Memory B cell (primary cell): ENCODE measurements at regions not wholly inside any gene's neighbourhood (a gene's known extent, or its start where the extent isn't known, plus 50 kb on each side); places are given as distances from the start of the nearest gene placed in this dataset.

ENCODE experiments used
- ATAC-seq: fragments of 150-1000 bp; cut with Tn5 transposase; 2 replicates; pipeline ENCODE4 v1.10.0; 2021; ENCODE audit warnings: low read depth, mild to moderate bottlenecking, moderate library complexity
- DNase-seq, 2 donors: peaks; one replicate each; pipeline ENCODE4 v3.0.0; 2022; ENCODE audit warnings: low spot score in 2 of 2
- H3K27ac Mint-ChIP-seq: one replicate; pipeline ENCODE4 v1.8.0; 2022; ENCODE audit warnings: mild to moderate bottlenecking, moderate library complexity, mixed read lengths
- H3K27me3 Mint-ChIP-seq: one replicate; pipeline ENCODE4 v1.8.0; 2022; ENCODE audit warnings: mixed read lengths
- H3K36me3 Mint-ChIP-seq: one replicate; pipeline ENCODE4 v1.8.0; 2022; ENCODE audit warnings: mild to moderate bottlenecking, mixed read lengths
- H3K4me1 Mint-ChIP-seq: one replicate; pipeline ENCODE4 v1.8.0; 2022; ENCODE audit warnings: mixed read lengths
- H3K4me3 Mint-ChIP-seq: one replicate; pipeline ENCODE4 v1.8.0; 2022; ENCODE audit warnings: mild to moderate bottlenecking, moderate library complexity, mixed read lengths
- H3K9me3 Mint-ChIP-seq: one replicate; pipeline ENCODE4 v1.8.0; 2022; ENCODE audit warnings: mixed read lengths

DNA sequence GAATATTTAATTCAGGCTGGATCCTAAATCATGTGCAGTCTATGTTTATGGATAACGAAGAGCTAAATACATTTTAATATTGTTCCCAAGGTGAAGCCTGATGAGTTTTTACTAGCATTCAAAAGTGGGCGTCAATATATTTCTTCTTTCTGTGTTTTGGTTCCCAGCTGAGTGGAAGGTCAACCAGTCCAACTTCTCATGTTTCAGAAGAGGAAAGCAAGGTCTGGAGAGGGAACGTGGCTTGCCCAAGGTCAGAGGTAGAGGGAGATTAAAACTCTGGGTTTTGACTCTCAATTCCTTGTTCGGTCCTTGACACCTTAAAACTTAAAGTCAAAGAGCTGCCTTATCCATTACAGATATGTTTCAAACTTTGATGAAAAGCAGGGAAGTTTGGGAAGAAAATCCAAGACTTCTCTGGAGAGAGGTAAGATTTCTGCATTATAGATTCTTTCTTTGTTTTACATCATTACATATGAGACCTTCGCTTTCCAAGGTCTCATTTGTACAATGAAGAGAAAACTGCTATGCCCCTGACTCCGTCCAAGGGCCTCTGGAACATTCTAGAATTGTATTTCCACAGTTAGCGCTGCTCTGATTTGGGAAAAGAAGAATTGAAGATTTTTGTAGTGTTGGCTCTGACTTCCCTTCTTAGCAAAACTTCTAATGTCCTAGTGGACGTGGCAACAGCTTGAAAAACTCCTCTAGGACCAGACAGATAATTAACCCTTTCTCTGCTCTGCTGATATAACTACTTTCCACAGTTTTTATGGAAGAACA lies 57.7 kb upstream of the HES1 start:
- Mint-ChIP-seq H3K36me3 (no peaks in the 10 kb centered on the region), H3K27ac (no peak overlapping the region), H3K27me3 (peaks cover 6% of the 10 kb centered on the region), H3K9me3 (no peaks in the 10 kb centered on the region), H3K4me3 (no peak overlapping the region), H3K4me1 (peaks cover 17% of the 10 kb centered on the region)
- ATAC-seq = no peak
- DNase-seq = no peak

DNA sequence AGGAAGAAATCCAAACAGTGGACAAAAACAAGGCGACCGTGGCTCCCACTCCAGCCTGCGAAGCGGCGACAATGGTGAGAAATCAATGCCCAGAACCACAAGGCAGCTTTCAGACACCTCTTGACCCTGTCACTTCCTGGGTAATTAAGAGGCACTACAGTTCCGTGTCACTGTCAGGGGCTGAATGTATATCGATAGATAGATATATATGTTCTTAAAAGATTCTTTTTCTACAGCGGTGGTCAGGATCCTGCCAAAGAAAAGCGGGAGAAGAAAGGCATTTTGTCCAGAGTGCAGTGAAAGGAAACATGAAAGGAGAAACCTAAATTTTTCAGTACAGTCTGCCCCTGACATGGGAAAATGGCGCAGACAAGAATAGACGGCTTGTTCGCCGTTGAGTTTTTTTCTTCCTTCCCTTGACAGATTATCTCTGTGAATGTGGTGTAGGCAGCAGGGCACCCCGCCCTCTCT lies 56.2 kb upstream of the HES1 start:
- Mint-ChIP-seq H3K4me3 (no peak overlapping the region), H3K27me3 (peaks cover 8% of the 10 kb centered on the region)
- DNase-seq = no peak

DNA sequence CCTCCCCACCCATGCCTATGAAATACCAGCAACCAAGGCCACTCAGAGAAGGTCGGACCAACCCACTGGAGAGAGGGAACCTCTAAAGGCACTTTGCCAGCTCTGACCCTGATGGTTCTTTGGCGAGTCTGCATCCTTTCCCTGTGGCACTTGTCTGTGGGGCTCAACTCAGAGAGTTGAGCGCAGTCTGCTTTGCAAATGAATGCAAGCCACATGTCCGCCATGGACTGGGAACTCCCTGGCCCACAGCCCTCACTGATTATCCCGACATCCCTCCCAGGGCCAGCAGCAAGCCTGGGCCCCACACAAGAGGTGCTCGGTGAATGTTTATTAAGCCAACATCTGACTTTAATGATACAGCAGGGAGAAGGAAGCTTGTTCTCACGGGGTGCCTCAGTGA lies 55.5 kb upstream of the HES1 start:
- ATAC-seq = no peak
- no peak for DNase-seq
- Mint-ChIP-seq H3K9me3 (no peaks in the 10 kb centered on the region), H3K4me1 (peaks cover 22% of the 10 kb centered on the region), H3K27ac (no peak overlapping the region), H3K36me3 (no peaks in the 10 kb centered on the region), H3K4me3 (no peak overlapping the region), H3K27me3 (peaks cover 8% of the 10 kb centered on the region)

More for the DNA sequence above, 56.2 kb upstream of the HES1 start:
- Mint-ChIP-seq H3K27ac (no peak overlapping the region), H3K4me1 (peaks cover 25% of the 10 kb centered on the region), H3K36me3 (no peaks in the 10 kb centered on the region), H3K9me3 (no peaks in the 10 kb centered on the region)
- ATAC-seq = no peak

DNA sequence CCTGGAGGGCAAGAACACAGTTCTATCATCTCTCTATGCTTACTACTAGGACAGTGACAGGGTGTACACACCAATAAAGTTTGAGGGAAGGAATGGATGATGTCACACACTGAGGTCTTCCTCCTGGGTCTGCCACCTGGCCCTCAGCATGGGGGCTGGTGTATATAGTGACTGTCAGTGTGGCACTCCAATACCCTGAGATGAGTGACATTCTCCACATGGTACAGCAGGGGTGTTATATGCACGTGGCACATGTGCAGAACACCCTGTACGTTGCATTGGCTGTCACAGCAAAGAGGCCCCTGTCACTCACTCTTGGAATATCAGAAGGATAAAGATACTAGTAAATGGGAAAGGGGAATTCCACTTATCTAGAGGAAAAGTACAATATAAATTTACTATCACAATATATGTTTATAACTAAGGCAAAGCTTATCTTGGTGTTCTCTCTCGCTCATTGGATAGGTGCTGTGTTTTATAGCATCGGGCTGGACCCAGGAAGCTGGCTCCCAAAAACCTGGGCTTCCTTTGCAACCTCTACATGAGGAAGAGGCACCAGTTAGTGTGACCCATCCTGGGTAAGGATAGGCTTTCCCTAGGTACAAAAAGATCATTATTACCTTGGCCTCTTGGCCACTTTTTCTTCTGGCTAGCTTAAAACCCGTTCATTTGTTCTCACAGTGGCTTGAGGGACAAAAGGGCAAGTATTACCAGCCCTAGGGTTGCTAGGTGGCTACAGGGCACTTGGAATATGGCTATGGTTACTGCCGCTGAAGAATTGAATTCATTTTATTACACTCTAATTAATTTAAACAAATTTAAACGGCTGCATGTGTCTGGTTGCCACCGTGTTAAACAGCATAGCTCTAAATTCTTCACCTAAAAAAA lies 54.8 kb upstream of the HES1 start:
- Mint-ChIP-seq H3K4me1 (peaks cover 22% of the 10 kb centered on the region), H3K4me3 (no peak overlapping the region), H3K9me3 (no peaks in the 10 kb centered on the region), H3K27me3 (peaks cover 8% of the 10 kb centered on the region), H3K27ac (no peak overlapping the region), H3K36me3 (no peaks in the 10 kb centered on the region)
- DNase-seq (no peak), ATAC-seq (no peak)

DNA sequence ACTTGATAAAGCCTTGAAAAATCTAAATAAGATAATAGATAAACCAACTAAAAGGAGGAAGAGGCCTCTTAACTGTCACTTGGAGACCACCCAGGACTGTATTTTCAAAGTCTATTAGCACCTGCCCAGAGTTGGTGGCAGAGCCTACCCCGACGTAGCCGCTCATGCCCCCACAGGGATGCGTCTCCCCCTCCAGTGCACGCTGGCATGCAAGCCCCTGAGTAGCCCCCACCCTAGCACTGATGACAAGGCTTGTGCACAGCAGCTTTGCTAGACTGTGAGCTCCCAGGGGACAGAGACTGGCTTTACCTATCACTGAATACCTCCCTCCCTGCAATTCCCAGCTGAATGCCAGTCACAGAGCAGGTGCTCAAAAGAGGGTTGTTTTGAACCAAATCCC lies 54.1 kb upstream of the HES1 start:
- DNase-seq (no peak), ATAC-seq (no peak)
- Mint-ChIP-seq H3K9me3 (no peaks in the 10 kb centered on the region), H3K4me3 (no peak overlapping the region), H3K4me1 (peaks cover 22% of the 10 kb centered on the region), H3K27ac (no peak overlapping the region), H3K27me3 (peaks cover 8% of the 10 kb centered on the region), H3K36me3 (no peaks in the 10 kb centered on the region)

DNA sequence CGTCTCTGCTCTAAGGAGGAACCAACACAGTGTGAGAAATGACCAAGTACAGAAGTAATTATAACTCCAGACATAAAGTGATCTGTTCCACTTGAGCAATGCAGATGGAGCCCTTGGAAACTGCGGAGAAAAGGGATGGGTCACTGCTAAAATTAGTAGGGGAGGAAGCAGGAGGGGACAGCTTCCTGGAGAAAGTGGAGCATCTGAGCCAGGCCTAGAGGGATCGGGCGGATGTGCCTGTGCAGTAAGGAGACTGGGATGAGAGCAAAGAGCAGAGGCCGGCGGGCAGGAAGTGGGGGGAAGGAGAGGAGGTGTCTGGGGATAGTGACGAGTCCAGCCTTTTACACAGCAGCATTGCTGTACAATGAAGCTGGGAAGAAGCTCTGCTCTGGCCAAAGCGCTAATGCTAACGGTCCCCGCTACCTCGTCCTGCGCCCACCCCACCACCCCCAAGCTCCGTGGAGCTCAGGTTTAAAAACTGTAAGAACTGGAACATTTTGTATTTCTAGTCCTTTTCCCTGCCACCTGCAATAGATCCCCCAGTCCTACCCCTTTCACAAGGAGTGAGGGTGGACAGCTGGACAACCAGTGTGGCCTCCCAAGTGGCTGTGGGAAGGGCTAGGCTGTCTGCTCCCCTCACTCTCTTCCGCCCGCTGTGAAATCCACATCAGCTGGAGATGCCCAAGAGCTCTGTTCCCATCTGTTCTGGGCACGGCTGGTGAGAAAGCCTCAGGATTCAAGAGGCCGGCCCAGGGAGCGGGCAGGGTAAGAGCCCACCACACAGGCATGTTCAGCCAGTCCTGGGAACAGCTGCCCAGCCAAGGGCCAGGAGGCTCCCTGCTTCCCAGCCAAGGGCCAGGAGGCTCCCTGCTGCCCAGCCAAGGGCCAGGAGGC lies 53.0 kb upstream of the HES1 start:
- peaks cover 17% of the 10 kb centered on the region for H3K4me1 Mint-ChIP-seq
- ATAC-seq = no peak
- H3K36me3 Mint-ChIP-seq = no peaks in the 10 kb centered on the region
- no peak overlapping the region for H3K4me3 Mint-ChIP-seq
- no peak overlapping the region for H3K27ac Mint-ChIP-seq
- H3K9me3 Mint-ChIP-seq = no peaks in the 10 kb centered on the region
- no peak for DNase-seq
- peaks cover 6% of the 10 kb centered on the region for H3K27me3 Mint-ChIP-seq

DNA sequence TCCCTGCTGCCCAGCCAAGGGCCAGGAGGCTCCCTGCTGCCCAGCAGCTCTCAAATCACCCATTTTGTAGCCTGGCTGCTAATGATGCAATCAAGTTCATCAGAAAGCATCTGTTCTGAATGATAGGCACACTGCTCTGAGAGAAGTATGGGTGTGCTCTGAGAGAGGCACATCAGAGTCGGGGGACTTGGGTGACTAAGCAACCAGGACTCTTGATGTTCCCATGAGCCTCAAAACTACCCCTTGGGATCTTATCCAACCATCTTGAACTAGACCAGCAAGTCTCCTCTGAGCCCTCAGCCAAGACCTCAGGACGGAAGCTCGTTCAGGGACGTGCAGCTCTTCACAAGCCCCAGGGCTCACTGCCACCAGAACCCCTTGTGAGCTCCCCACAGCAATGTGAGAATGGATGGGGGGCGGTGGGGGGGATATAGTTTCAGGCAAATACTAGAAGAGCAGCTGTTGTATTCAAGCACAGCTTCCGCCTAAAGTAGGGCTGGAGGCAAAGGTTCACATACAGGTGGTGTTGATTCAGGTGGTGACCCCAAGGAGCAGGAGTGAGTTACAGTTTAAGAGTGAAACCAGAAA lies 52.2 kb upstream of the HES1 start:
- no peaks in the 10 kb centered on the region for H3K9me3 Mint-ChIP-seq
- H3K4me3 Mint-ChIP-seq = no peak overlapping the region
- peaks cover 6% of the 10 kb centered on the region for H3K27me3 Mint-ChIP-seq
- ATAC-seq = peak; percentile 29
- peaks cover 17% of the 10 kb centered on the region for H3K4me1 Mint-ChIP-seq
- no peak for DNase-seq
- H3K27ac Mint-ChIP-seq = no peak overlapping the region
- no peaks in the 10 kb centered on the region for H3K36me3 Mint-ChIP-seq

DNA sequence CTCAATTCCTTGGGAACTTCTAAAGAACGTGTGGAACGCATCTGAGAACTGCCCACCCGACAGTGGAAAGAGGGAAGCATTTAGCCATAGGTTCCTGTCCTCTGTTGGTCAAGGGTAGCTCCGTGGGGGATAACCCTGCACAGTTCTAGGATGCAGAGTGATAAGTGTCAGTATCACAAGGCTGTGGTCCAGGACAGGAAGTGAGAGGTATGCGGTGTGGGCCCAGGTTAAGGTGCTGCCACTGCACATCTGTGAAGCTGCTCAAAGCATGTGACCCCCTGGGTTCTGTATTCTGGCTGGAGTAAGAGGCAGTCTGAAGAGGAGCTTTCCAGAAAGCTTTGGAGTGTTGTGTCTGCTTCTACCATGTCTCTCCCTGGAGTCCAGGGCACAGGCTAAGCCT lies 51.7 kb upstream of the HES1 start:
- DNase-seq = no peak
- Mint-ChIP-seq H3K27me3 (peaks cover 6% of the 10 kb centered on the region), H3K4me3 (no peak overlapping the region), H3K9me3 (no peaks in the 10 kb centered on the region), H3K4me1 (peaks cover 20% of the 10 kb centered on the region), H3K36me3 (no peaks in the 10 kb centered on the region), H3K27ac (no peak overlapping the region)
- ATAC-seq = peak; percentile 96
